ENCODE measurements at regions not wholly inside any gene's neighbourhood (a gene's known extent, or its start where the extent isn't known, plus 50 kb on each side); places are given as distances from the start of the nearest gene placed in this dataset.

GRCh38 chr3:28711293-28711692 is 362.7 kb upstream of the AZI2 start:
- H3K36me3 Mint-ChIP-seq (ENCODE audit: low read depth) = no peaks in the 10 kb centered on the region
- no peaks in the 10 kb centered on the region for H3K27me3 Mint-ChIP-seq
- intact Hi-C loops (cut with micrococcal nuclease) = no loop called here
- H3K27ac Mint-ChIP-seq = no peak overlapping the region
- no peak overlapping the region for H3K4me3 Mint-ChIP-seq
- H3K9me3 Mint-ChIP-seq = no peaks in the 10 kb centered on the region
- TF ChIP-seq CTCF (IDR thresholded peaks at IDR 0.05) = no peak
- ChIA-PET POLR2A (no interaction called here), CTCF (no interaction called here)
- H3K4me1 Mint-ChIP-seq = no peaks in the 10 kb centered on the region
- no peak for ATAC-seq (ENCODE audit: low read depth)
- no peak for DNase-seq

DNA sequence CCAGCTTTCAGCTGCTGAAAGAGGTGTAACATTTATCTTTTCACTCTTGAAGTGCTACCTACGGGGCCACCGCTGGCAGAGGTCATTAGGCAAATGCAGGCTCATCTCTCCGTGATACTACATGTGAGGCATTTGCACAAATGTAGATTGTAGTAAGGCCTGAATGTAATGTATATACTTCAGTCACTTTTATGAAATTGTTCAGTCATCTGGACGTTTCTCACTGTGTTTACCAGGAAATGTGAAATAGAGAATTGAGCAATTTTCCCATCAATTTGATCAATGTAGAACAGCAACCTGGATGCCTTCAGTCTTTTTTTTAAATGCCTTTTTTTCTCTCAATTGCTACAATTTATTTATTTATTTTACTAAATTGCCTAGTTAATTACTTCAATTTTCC is 368.3 kb upstream of the AZI2 start:
- no peak for TF ChIP-seq CTCF (IDR thresholded peaks at IDR 0.05)
- Mint-ChIP-seq H3K4me3 (no peak overlapping the region), H3K4me1 (no peaks in the 10 kb centered on the region), H3K36me3 (ENCODE audit: low read depth) (no peaks in the 10 kb centered on the region), H3K9me3 (peaks cover 3% of the 10 kb centered on the region), H3K27me3 (no peaks in the 10 kb centered on the region), H3K27ac (no peak overlapping the region)
- POLR2A ChIA-PET = no interaction called here
- intact Hi-C loops (cut with micrococcal nuclease) = no loop called here
- no peak for ATAC-seq (ENCODE audit: low read depth)
- no peak for DNase-seq
- CTCF ChIA-PET = no interaction called here

- no peak for TF ChIP-seq CTCF (IDR thresholded peaks at IDR 0.05)
- Mint-ChIP-seq H3K4me1 (no peaks in the 10 kb centered on the region), H3K4me3 (no peak overlapping the region), H3K27me3 (no peaks in the 10 kb centered on the region), H3K36me3 (ENCODE audit: low read depth) (no peaks in the 10 kb centered on the region), H3K9me3 (peaks cover 3% of the 10 kb centered on the region), H3K27ac (no peak overlapping the region)
- DNase-seq (no peak), ATAC-seq (ENCODE audit: low read depth) (no peak)
- intact Hi-C loops (cut with micrococcal nuclease) = no loop called here
- ChIA-PET CTCF (no interaction called here), POLR2A (no interaction called here)
These were observed 369.6 kb upstream of the AZI2 start for GRCh38 chr3:28718074-28718849.

GRCh38 chr3:28726840-28727239 is 378.2 kb upstream of the AZI2 start:
- no peak for TF ChIP-seq CTCF (IDR thresholded peaks at IDR 0.05)
- H3K27me3 Mint-ChIP-seq = no peaks in the 10 kb centered on the region
- no peaks in the 10 kb centered on the region for H3K4me1 Mint-ChIP-seq
- ChIA-PET POLR2A (no interaction called here), CTCF (interaction anchor here (1.2 kb wide), 1 partner anchor 22 kb away, joined by 3 read pairs; no protein-coding TSS in a partner anchor)
- no peak overlapping the region for H3K27ac Mint-ChIP-seq
- no peaks in the 10 kb centered on the region for H3K36me3 Mint-ChIP-seq (ENCODE audit: low read depth)
- intact Hi-C loops (cut with micrococcal nuclease) = no loop called here
- no peak for DNase-seq
- no peaks in the 10 kb centered on the region for H3K9me3 Mint-ChIP-seq
- ATAC-seq (ENCODE audit: low read depth) = no peak
- H3K4me3 Mint-ChIP-seq = no peak overlapping the region

DNA sequence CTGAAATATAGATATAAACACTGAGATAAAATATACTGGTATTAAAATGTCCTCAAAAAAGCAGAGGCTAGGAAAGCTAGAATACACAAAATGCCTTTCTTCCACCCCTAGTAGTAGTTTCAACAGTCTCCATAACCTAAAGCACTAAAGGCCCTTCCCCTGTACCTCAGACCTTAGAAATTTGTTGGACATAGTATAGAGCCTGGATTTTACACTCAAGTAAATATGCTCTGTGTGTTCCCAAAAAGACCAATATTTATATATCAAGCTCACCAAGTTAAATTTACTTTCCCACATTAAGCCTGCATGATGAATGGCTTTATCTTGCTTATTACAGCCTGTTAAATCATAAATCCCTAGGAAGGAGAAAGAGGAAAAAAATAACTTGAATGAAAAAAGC is 378.7 kb upstream of the AZI2 start:
- DNase-seq (no peak), ATAC-seq (ENCODE audit: low read depth) (no peak)
- Mint-ChIP-seq H3K4me3 (no peak overlapping the region), H3K27me3 (no peaks in the 10 kb centered on the region), H3K9me3 (no peaks in the 10 kb centered on the region), H3K36me3 (ENCODE audit: low read depth) (no peaks in the 10 kb centered on the region), H3K27ac (no peak overlapping the region), H3K4me1 (no peaks in the 10 kb centered on the region)
- CTCF ChIA-PET = interaction anchor here (1.2 kb wide), 1 partner anchor 22 kb away, joined by 3 read pairs; no protein-coding TSS in a partner anchor
- intact Hi-C loops (cut with micrococcal nuclease) = no loop called here
- TF ChIP-seq CTCF (IDR thresholded peaks at IDR 0.05) = no peak
- POLR2A ChIA-PET = no interaction called here
